ENCODE measurements at regions not wholly inside any gene's neighbourhood (a gene's known extent, or its start where the extent isn't known, plus 50 kb on each side); places are given as distances from the start of the nearest gene placed in this dataset.

- TF ChIP-seq CTCF (IDR thresholded peaks at IDR 0.05) (no peak), POLR2A (IDR thresholded peaks at IDR 0.05) (no peak)
Measured at GRCh38 chr10:8301831-8302230, 247.3 kb downstream of the GATA3 start.
